GM18861 (cell line): ENCODE measurements at regions not wholly inside any gene's neighbourhood (a gene's known extent, or its start where the extent isn't known, plus 50 kb on each side); places are given as distances from the start of the nearest gene placed in this dataset.

Experiments
- ATAC-seq: cut with Tn5 transposase; IDR thresholded peaks from one replicate; pipeline ENCODE4 v1.9.1; 2021; ENCODE audit not compliant: unreplicated experiment

- ATAC-seq = no peak
Measured at GRCh38 chr9:75607521-75607920, 283.0 kb upstream of the PCSK5 start.

DNA sequence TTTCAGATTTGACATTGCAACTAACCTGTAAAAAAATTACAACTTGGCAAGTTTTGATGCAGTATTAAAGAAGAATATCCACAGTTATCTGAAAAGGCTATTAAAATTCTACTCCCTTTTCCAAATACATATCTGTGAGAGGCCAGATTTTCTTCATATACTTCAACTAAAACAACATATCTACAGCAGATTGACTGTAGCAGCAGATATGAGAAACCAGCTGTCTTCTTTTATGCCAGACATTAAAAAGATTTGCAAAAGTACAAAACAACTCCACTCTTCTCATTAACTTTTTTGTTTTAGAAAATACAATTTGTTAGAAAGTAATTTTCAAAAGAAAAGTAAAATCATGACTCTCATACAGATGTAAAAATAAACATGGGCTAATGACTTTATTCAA, 281.1 kb upstream of the PCSK5 start:
- ATAC-seq = no peak

DNA sequence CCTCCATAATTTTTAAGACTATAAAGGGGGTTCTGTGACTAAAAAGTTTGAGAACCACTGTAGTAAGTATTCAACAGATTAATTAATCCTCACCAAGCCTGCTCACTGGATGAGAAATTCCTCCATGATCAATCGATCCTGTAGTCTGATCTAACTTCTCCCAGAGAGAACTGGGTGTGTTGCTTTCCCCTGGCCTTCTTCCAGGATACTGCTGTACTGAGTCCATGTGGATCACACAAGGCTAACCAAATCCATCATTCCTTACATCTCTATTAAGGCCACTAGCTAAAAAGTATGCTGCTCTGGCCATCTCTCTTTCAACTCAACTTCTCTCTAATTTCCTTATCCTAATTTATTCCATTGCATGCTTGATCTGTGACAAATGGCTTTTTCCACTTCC, 280.2 kb upstream of the PCSK5 start:
- ATAC-seq = no peak

GRCh38 chr9:75612205-75612604, 278.3 kb upstream of the PCSK5 start:
- ATAC-seq = no peak

DNA sequence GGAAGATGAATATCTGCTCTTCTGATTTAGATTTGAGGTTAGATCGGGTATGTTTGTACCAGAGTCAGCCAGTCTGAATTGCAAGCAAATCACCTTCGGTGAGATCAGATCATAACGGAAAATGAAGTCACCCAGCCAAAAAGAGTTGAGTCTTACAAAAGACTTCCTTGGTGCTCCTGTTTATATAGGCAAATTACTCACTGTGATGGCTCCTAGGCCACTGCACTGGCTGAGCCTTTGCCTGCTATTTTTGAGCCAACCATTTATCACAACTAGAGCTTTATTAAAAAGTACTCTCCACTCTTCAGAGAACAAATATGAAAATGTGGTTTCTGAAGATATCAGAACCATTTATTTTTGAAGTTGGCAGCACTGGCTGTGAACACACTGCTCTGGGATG, 277.7 kb upstream of the PCSK5 start:
- ATAC-seq = no peak

DNA sequence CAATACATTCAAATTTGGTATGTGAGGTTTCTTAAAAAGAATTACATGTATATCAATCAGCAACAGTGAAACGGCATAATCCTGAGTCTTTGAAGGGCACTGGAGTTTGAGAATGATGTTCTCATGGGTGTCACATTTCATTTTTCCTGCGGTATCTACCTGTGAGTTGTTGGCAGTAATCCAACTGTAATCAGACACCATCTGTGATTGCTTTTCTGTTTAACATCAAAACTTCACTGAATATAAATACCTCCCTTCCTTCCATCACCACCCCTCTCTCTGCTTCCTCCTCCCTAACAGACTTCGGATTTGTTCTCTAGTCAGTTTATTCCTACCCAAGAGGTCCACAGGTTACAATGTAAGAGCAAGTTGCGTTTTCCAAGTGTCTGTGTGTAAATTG, 275.2 kb upstream of the PCSK5 start:
- no peak for ATAC-seq

DNA sequence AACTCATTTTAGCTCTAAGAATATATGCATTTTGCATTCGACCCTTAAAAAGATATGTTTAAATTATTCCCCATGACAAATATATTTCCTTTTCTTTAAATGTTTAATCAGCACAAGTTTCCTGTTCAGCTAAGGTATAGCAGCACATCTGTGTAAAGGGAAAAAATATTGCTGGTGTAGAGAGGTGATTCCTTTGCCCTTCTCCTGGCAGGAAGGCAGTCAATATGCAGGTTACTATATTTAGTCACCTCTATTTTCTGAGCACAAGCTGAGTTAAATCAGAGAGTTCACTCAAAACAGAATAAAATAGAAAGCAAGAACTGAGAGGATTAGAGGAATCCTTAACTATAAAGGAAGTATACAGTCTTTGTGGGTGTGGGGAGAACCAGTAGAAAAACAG, 274.4 kb upstream of the PCSK5 start:
- no peak for ATAC-seq

GRCh38 chr9:75616841-75617566, 273.5 kb upstream of the PCSK5 start:
- no peak for ATAC-seq

DNA sequence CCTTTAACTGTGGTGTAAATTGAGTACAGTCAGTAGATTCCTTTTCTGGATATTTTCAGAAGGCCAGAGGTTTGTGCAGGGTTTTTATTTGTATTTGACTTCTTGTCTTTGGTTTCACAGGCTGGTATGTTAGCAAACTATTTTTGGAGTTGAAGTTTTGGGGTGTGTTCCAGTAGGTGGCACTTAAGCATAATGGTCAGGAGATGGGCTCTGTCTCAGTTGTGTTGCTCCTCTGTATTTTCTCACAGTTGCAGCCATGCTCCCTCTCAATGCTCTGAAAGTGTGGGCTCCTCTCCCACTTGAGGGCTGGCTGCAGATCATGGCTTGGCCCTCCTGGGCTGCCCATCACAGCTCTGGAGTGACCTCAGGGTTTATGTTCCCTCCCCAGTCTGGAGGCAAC, 267.0 kb upstream of the PCSK5 start:
- no peak for ATAC-seq

DNA sequence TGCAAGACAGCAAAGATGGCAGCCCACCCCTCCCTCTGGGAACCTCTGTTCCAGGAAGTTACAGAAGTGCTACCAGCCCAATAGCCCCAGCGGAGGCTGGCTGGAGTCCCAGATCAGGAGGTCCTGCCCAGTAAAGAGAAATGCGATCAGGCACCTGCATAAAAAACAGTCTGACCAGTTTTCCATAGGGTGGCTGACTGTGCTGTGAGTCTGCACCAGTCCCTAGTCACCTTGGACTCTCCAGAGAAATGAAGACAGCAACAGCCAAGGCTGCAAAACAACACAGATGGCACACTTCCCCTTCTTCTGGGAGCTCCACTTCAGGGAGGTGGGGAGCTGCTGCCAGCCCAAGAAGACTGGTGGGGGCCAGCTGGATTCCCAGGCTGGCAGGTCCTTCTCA, 265.5 kb upstream of the PCSK5 start:
- ATAC-seq = no peak

DNA sequence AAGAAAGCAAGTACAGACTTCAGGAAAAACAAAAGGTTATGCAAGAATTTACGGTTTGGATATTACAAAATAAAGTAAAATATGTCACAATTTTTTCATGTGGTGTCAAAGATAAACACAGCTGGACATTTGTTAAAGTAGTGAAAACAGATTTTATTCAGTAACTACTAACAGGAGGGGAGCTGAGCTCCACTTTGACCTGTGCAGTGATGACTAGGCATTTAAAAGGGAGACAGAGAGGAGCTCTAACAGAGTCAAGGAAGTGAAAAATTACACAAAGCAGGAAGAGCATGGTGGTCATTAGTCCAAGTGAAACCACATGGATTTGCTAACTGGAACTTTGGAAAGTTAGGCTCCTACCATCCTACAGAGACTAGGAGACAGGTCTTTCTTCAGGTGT, 263.6 kb upstream of the PCSK5 start:
- ATAC-seq = no peak

DNA sequence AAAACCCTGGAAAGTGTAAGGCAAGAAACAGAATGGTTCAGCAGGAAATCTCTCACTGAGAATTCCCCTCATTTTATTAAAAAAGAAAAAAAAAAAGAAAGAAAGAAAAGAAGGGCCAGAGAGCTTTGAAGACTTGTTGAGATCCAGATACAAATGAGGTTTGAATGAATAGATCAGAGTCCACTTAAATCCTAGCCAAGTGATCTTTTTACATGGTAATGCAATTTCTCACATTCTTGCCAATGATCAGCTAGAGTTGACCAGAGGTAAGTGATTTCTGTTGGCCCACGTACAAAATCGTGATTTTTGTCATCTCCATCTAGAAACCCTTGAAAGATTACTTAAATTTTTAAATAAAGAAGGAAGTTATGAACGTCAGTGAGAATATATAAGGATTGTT, 261.5 kb upstream of the PCSK5 start:
- ATAC-seq = no peak

- no peak for ATAC-seq
Measured at GRCh38 chr9:75633451-75634057, 256.9 kb upstream of the PCSK5 start.

DNA sequence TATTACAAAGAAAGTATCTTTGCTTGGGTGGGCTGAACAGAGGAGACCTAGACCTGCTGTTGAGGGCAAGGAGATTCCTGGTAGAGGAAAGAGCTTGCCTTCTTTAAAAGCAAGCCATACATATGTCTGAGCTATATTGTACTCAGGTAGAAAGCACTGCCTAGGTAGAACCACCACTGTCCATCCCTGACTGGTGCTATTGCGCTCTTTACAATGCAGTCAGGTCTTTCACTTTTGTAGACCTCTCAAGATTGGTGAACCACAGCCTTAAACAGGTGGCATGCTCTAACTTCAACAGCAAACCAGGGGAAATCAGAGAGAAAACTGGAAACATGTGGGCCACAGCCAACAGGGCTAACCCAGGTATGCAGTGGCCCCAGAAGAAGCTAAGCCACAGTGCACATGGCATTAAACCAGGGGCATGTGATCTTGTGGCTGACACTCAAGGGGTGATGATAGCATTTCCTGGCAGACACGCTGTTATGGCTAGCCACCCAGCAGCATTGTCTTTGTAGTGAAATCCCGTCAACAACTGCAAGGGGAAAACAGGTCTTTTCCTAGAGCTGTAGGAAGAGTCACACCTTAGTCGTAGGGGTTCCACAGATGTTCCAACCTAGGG, 253.9 kb upstream of the PCSK5 start:
- no peak for ATAC-seq

DNA sequence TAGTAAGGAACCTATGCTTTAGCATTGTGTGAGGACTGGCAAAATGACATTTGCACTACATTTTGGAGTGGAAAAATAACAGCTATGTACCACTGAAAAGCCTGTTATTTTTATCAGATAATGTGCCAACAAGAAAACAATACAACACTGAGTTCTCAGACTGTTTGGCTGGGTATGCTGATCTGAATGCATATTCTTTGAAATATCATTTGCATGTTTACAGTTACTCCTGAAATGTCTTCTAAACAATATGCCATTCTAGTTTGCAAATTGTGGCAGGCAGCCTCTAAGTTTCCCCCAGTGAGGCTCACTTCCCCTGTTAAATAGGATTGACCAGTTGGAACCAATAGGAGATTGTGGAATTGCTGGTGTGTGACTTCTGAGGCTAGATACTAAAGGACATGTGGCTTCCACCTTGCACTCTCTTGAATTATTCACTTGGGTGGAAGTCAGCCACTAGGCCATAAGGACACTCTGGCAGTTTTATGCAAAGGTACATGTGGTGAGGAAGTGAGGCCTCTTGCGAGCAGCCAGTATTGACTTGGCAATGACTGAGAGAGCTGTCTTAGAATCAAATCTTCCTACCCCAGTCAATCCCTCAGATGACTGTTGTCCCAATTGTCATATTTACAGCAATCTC, 250.4 kb upstream of the PCSK5 start:
- ATAC-seq = no peak

DNA sequence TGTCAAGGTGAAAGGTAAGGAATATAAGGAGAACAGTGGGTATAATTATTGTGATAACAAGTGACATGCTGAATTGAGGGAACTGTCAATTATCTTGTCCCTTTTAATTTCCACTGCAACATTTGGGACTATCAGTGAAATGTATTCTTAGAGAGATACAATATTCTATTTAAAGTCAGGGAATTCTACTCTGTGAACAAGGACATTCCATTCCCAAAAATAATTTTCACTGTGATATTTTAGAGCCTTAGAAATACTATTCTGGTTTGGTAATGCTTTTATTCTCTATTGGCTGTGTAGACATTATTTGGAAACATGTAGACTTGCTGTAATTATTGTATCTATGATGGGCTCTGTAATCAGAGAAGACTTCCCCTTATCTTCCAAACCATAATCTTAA, 248.0 kb upstream of the PCSK5 start:
- no peak for ATAC-seq

- no peak for ATAC-seq
Measured at GRCh38 chr9:75644649-75645048, 245.8 kb upstream of the PCSK5 start.

- no peak for ATAC-seq
Measured at GRCh38 chr9:75648034-75648433, 242.4 kb upstream of the PCSK5 start.

DNA sequence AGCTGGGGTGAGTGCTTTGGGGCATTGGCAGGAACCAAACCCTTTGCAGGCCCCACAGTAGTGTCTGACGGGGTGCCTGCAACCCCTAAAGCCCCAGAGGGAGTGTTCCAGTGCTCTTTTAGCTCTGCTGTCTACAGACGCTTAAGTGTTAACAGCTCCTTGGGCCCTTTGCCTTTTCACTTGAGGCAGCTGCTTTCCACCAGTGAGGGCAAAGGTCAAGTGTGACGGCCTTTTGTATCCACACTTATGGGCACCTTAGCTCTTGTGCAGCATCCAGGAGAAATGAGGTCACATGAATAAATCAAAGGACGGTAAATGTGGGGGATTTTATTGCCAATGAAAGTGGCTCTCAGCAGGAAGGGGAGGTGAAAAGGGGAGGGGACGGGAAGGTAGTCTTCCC, 241.4 kb upstream of the PCSK5 start:
- ATAC-seq = no peak

- no peak for ATAC-seq
Measured at GRCh38 chr9:75651709-75652108, 238.8 kb upstream of the PCSK5 start.

DNA sequence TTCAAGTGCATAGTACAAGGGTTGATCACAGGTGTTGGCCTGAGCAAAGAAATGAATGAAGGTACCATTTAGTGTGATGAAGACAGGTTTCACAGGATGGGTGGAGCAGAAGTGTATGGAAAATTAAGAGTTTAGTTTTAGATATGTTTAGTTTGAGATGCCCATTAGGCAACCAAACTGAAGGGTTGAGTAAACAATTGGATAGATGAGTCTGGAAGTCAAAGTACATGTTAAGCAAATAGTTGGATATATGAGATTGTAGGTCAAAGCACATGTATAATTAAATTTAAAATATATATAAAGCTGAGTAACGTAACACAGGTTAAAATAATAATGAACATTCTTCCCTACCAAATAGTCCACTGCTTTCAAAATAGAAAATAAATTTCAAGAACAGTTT, 237.1 kb upstream of the PCSK5 start:
- ATAC-seq = no peak

DNA sequence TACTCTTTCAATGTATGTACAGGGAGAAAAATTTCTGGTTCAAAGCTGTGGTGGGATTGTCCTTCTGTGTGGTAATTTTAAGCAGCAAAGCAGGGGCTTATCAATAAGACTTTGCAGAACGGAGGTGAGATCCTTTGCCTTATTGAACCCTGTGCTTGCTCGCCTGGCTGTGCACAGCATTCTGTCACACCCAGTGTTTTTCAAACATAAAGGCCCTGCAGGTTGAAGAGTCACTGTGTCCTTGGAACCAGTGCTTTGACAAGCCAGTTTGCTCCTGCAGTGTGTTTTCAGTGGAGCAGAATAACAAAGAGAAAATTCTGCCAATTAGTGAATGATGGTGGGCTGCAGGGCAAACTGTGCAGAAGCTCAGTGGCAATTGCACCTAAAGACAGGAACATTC, 236.7 kb upstream of the PCSK5 start:
- no peak for ATAC-seq
